GM18907 (cell line): ENCODE measurements at regions not wholly inside any gene's neighbourhood (a gene's known extent, or its start where the extent isn't known, plus 50 kb on each side); places are given as distances from the start of the nearest gene placed in this dataset.

Source experiments
- ATAC-seq: cut with Tn5 transposase; IDR thresholded peaks from one replicate; pipeline ENCODE4 v1.9.1; 2021; ENCODE audit warnings: mild to moderate bottlenecking, moderate library complexity; ENCODE audit not compliant: unreplicated experiment

DNA sequence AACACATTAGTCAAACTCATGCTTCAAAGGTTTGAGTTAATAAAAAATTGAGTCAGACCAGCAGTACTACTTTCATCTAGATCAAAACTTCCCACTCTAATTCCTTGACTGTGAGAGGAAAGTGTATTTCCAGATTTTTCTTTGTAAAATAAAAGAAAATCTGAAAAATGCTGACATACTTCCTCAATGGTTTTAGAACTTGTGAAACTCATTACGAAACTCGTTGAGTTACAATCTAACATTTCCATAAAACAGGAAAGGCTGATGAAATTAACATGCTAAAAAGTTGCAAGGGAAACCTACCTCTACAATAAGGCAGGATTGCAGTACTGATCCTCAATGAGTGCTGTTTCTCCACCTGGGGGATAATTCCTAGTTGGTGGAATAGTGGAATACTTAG is 217.8 kb upstream of the HCCS start:
- ATAC-seq, result no peak

DNA sequence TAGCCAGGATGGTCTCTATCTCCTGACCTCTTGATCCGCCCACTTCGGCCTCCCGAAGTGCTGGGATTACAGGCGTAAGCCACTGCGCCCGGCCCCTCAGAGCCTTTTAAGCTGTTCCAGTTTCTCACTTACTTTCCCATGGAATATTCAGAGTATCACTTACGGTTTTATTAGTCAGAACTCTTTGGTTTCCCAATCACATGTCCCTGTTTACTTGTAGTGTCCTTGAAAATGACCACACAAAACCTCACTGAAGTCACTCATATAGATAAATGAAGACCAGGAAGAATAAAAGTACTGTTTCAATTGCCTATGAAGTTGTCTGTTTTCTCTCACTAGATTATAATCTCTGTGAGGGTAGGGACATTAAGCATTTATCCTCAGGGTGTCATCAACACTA is 217.2 kb upstream of the HCCS start:
- ATAC-seq, result no peak

GRCh38 chrX:10897768-10898167 is 213.4 kb upstream of the HCCS start:
- no peak for ATAC-seq

DNA sequence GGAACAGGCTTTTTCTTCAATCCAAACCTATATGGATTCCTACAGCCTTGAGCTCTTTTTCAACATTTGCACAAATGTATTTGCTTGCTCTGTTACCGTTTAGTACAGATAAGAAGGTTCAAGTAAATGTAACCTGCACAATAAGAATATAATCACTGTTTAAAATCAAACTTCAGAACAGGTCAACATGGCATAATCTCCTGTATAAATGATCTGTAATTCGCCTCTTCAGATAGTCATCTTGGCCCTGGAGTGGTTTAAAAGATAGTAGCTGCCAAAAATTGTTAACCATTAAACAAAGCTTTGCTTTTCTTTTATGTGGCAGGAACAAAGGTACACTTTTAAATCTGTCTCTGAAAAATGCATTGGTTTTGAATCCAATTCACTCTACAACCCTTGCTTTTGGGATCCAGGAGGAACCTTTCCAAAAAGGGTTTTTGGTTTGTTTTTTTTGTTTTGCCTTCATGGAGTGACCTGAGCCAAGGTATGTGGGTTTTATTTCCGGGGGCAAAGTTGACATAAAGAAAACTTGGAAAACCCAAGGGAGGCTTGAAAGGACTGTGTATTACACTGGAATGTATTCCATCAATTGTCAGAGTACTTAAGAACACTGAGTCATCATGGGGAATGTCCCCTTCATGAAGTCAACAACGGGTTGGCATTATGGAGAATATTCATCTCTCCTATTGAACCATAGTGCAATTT is 210.4 kb upstream of the HCCS start:
- no peak for ATAC-seq

DNA sequence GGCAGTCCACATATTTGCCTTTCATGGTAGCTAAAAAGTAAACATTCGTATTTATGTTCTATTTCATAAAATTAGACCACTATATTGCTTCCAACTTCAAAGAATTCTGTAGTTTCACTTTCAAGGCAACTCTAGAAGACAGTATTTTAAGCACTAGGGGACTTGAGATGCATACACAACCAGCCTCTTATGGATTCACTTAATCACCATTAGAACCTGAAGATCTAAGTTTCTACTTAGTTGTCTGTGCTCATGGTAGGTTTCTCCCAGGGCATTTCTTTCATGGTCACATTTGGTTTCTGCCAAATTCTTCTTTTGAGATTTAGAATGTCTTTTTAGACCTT is 209.9 kb upstream of the HCCS start:
- ATAC-seq, result no peak

- no peak for ATAC-seq
These were observed 209.1 kb upstream of the HCCS start for GRCh38 chrX:10902001-10902400.

DNA sequence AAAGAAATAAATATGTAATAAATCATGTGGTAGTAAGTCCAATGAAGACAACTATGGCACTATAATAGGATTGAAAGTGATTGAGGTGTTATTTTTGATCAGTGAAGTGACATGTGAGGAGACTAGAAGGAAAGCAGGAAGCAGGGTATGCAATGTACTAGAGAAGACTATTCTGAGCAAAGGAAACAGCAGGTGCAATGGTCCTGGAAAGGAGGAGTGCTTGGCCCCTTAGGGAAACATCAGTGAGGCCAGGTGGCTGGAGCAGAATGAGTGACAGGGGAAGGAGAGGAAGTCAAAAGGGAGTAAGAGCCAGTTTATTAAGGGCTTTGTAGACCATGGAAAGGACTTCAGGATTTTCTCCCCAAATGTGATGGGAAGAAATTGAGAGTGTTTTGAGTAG is 207.6 kb upstream of the HCCS start:
- ATAC-seq, result no peak

DNA sequence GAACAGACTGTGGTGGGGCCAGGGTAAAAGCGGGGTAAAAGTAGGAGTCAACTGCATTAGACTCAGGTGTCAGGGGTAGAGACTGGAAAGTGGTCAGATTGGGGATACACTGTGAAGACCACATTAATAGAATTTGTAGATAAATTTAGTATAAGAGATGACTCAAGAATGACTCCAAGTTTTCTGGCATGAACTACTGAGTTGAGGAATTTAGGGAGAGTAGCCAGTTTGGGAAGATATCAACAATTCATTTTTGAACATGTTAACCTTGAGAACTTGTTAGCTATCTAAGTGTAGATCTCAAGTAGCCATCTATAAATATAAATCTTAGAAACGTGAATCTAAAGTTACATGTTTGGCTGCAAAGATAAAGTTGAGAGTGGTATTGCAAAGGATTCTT is 206.9 kb upstream of the HCCS start:
- no peak for ATAC-seq

- no peak for ATAC-seq
These were observed 204.3 kb upstream of the HCCS start for GRCh38 chrX:10906866-10907265.

DNA sequence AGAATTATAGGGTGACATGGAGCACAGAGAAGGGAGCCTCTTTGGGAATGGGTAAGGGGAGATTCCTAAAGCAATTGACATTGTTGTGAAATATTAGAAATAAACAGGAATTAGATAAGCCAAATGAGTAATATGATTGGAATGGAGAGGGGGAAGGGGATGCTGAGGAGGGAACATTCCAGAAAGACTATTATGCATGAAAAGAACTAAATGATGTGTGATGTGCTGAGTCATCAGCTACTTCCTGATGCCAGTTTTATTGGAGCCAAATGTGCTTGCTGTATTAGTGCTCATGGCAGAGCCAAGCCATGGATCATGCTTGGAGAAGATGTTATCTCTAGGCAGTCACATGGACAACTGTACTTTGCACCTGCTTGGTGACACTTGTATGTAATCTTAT is 189.0 kb upstream of the HCCS start:
- no peak for ATAC-seq

DNA sequence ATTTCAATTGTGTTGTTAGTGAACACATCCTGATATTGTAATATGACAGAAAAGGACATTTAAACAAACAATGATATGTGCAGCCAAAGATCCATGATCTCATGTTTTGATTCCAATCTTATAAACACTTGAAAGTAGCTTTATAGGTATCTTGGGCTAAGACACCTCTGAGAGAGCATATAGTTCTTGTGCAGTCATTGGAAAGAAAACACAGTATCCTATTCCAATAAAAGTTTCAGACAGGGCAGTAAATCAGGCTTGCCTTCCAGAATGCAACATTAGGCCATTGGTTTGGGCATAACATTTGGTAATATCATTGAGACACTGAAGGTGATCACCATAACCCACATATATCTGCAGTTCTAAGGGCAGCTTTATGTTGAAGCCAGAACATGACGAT is 188.3 kb upstream of the HCCS start:
- ATAC-seq, result no peak

- no peak for ATAC-seq
These were observed 187.7 kb upstream of the HCCS start for GRCh38 chrX:10923466-10923865.

DNA sequence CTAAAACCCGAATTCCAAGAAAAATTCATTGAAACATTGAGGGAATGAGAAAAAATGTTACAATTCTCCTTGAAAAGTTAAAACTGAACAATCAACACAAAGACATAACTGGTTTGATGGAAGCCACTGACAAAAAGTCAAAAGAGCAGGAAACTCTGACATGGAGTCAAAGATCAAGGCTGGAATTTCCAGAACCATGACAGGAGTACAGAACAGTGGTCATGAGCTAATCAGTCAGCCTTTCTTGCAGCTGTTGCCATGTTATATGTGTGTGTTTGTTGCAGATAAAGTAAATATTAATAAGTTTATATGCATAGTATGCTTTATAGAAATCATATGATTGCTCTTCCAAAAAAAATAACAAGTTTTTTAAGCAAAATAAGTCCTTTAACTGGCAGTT is 184.7 kb upstream of the HCCS start:
- ATAC-seq, result no peak

GRCh38 chrX:10926891-10927290 is 184.2 kb upstream of the HCCS start:
- ATAC-seq, result no peak

DNA sequence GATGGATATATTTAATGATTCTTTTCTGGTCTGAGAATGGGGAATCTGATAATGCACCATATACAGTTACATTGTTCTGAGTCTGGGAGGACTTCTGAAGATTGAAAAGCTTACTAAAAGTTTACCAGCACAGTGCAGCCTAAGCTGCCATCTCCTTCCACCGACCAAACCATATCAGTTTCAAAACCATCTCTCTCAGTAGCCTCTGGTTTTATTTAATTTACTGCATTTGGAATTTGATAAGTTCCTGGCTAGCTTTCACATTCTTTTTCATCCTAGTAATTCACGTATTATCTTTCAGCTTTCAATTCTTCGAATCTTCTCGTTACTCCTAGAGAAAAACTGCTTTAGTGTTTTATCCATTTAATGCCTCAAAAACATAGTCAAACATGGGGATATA is 181.4 kb upstream of the HCCS start:
- no peak for ATAC-seq

DNA sequence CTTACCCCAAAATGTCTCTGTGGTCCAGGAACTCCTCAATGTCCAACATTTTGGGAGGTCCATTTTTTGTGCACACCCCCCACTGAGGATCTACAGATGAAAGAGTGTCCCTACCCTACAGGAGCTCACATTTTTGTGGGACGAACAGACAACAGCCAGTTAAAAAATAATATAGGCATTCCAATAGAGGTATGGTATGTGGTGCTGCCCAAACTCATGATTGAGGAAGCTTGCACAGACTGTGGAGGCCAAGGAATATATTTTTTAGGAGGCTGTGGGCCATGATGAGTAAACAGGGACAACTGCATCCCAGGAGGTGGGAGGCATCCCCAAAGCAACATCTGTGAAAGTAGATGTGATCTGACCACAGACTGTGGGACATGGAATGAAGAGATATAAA is 181.0 kb upstream of the HCCS start:
- ATAC-seq, result no peak

DNA sequence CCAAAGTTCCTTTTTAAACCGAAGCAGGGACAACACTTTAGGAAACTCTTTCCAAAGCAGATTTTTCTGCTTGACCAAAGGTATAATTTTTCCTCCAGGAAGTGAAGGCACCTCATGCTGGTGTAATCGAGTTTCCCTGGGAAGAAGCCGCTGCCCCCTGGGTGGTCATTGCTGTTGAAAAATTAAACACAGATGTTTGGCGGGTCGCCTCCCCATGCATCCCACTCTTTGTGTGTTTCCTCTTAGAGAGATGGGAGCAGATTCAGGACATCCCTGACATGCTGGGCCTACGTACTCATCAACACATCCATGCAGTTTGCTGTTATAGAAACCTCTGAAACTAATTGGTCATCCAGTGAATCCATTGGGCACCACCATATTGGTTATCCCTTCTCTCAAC is 179.2 kb upstream of the HCCS start:
- no peak for ATAC-seq

- ATAC-seq, result no peak
These were observed 178.2 kb upstream of the HCCS start for GRCh38 chrX:10932842-10933440.

DNA sequence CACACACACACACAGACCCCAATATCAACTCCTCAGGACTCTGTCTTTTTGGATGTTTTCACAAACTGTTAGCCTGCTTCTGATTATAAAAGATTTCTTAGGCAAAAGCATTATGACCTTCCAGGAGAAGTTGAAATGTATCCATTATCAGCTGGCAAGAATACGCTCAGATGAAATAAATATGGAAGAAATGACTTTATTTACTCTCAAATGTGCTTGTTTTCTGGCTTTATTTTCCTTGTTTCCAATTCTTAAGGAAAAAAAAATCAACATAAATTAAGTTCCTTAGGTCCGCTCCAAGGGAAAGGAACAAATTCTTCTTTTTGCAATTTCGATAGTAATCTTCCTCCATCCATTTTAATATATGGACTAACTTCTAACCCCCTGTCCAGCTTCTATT is 175.6 kb upstream of the HCCS start:
- no peak for ATAC-seq

GRCh38 chrX:10936976-10937375 is 174.2 kb upstream of the HCCS start:
- no peak for ATAC-seq

DNA sequence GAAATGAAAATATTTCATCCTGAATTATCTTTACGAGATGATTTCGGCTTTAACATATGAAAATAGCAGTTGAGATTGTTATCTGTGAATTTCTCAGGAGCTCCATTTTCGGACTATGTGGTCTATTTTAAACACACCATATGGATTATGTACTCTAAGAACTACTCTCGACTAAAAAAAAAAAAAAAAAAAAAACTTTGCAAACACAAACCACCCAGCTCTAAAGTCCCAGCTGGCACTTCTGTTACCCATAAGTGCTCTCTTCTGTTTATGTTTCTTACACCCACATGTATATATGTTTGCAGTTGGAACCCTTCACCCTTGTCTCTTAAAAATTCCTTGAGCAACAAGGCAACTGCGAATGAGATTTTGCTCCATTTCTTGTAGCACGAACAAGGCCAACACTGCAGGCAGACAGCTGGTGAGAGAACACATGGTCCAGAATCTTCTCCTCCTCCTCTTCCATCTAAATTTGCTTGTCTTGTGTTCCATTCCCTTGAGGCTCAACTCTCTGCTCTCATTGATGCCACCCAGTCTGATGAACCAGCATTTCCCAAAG is 172.7 kb upstream of the HCCS start:
- ATAC-seq, result no peak

- no peak for ATAC-seq
These were observed 171.7 kb upstream of the HCCS start for GRCh38 chrX:10939424-10939823.
